HG03039 (cell line): ENCODE measurements at regions not wholly inside any gene's neighbourhood (a gene's known extent, or its start where the extent isn't known, plus 50 kb on each side); places are given as distances from the start of the nearest gene placed in this dataset.
A peak's percentile ranks its signal among the peaks of the same experiment; 100 is the strongest.

Experiments used
- ATAC-seq: cut with Tn5 transposase; IDR thresholded peaks from one replicate; pipeline ENCODE4 v1.9.1; 2021; ENCODE audit warnings: mild to moderate bottlenecking, moderate library complexity; ENCODE audit not compliant: unreplicated experiment

GRCh38 chr14:62130441-62130840 is 368.2 kb downstream of the SNAPC1 start:
- ATAC-seq: no peak

DNA sequence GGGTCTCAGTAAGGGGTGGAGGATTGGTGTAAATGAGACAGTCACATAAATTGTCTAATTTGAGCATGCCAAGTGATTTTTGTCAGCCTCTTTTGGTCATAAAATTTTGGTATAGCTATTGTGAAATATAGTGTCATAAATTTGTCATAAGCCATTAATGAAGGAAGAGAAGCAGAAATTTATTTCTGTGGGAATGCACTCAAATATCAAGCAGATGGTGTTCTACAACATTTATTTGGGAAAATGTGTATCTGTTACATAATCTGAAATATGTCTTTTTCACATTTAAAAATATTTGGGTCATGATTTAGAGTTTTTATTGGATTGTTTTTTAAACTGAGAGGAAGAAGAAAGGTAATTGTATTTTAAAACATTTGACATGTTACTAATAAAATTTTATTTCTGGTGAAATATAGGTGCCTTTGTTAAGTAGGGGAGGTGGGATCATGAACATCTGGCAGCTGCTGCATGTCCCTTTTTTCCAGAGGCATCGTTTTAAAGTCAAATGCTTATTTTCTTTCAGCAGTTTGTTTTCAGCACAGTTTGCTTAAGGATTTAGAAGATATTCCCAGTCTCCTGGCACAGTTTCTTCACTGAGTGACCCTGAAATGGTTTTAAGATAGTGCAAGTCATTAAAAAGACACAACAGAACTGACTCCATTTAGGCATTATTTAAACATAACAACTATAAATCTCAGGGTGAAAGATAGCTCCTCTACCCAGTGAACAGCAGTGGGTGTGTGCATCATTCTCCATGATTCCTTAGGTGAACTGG is 371.7 kb downstream of the SNAPC1 start:
- ATAC-seq: no peak

GRCh38 chr14:62138593-62138992 is 376.4 kb downstream of the SNAPC1 start:
- no peak for ATAC-seq

DNA sequence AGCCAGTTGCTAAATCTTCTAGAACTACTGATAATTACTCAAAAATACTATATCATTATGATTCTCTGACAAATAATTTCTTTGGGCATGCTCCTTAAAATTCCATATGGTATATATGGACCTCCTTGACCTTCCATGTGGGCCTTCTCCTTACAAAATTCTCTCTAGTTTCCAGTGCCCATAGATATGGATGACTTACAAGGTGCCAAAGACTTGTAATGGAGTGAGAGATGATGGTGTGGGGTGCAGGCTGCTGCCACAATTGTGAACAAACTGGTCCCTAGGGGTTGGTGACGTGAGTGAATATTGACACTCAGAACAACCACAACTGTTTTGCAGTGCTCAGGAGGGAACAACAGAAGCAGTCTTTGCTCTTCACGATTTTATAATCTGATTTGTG is 378.9 kb downstream of the SNAPC1 start:
- ATAC-seq: no peak

DNA sequence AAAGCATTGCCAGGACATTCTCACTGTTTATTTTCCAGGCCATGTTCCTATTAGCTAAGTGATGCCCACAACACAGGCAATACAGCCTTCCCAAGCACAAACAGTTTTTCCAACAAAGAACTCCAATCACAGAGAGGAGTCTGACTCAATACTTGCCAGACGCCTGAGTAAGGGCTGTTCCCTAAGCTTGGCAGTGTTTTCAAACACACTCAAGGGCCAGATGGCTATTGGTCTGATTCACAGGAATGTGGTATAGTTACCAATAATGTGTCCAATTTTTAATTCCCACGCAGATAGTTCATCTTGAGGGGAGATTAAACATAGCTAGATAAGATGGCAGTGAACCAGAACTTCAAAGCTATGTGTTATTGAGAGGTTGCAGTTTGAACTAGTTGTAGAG is 381.0 kb downstream of the SNAPC1 start:
- no peak for ATAC-seq

DNA sequence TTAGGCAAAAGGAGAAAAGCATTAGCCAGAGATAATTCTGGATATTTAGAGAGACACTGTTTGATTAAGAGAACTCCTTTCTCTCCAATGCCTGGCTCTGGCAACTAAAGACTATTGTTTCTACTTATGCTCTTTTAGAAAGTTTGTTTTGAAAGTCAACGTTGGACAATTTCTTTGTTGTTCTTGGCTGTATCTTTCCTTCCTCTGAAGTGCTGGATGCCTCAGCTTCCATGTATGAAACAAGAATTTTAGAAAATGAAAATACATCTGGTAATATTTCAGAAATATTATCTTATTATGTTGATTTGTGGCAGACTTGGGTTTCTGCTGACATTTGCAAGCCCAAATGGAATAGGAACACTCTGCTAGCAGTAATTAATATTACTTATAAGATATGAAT is 382.6 kb downstream of the SNAPC1 start:
- no peak for ATAC-seq

DNA sequence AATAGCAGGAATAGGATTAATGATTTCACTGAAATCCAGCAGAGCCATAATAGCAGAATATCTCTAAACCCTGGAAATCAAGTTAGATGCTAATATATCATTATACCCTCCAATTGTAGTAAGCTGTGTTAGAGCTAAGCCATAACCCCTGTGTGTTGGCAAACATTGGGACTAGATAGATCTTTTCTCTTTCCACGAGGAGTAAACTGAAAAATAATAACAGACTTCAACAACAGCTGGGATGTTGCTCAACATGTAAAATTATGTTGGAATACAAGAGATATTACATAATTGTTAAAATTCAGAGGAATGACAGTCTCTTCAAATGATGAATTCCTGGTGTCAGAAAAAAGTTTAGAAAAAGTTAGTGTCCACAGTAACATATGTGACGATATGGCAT is 383.8 kb downstream of the SNAPC1 start:
- no peak for ATAC-seq

DNA sequence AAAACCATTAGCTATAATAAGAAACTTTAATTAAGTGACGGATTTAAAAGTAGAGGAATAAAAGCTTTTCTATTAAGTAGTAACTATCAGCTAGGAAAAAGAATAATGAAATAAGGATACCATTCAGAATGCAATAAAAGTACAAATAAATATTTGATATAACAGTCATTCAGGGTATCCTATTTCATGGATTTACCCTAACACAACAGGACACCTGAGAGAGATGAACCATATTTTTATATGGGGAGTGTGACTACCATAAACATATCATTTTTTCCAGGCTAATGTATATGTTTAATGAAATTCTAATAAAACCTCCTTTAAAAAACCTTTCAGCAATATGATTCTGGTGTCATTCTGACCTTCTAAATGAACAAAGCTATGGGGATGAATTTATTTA is 393.8 kb downstream of the SNAPC1 start:
- no peak for ATAC-seq

DNA sequence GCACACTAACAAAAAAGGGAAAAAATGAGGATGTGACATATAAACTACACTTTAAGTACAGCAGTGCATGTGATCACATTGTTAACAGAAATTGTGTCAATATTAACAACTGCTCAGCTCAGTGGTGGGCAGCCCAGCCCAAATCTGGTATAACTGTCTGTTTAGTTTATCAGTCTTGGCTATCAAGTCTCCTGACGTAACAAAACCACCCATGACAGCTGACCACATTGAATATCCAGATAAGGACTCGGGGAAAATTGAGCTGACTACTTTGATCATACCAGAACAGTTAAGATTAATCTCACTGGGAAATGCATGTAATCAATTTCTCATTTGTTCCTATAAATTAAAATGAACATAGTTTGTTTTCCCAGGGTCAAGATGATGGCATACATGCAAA is 396.6 kb downstream of the SNAPC1 start:
- ATAC-seq: no peak

DNA sequence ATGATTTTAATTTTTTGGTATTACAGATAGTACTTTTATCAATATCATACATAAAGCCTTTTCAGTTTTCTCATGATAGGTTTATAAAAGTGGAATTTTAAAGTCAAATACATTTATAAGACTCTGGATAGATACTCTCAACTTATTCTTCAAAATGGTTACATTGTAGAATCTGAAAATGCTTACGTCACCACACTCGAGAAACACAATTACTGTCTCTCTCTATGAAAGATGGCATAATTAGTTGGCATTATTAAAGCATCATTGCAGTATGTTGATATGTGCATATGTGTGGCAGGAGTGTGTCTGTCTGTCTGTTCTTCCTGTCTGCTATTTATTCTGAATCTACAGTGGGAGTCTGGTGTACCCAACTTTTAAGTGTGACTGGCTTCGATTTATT is 397.1 kb downstream of the SNAPC1 start:
- no peak for ATAC-seq

GRCh38 chr14:62162998-62163589 is 400.9 kb downstream of the SNAPC1 start:
- ATAC-seq: peak; percentile 65

DNA sequence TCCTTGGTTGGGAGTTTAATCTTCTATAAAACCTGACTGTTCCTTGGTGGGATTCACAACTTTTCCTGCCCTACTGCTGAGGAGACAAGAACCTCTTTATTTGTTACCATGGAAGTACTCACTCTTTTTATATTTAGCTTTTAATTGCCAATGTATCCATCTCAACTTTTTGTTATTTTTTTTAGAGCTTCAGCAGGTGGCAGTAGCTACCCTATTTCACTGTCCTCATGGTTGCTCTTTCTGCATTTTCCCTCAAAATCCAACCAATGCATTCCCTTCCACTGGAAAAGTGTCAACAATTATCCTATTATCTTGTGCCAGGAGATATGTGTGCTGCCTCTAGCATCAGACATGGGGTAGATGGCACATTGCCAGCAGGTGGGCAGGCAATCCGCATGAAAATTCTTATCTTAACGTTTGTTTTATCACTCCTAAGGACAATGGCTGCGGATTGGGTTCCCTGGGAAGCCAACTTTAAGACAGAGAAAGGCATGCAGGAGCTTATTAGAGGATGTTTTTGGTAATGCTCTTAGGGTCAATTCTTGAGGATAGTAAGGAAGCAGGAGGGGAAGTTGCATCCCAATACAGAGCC is 406.4 kb downstream of the SNAPC1 start:
- no peak for ATAC-seq

DNA sequence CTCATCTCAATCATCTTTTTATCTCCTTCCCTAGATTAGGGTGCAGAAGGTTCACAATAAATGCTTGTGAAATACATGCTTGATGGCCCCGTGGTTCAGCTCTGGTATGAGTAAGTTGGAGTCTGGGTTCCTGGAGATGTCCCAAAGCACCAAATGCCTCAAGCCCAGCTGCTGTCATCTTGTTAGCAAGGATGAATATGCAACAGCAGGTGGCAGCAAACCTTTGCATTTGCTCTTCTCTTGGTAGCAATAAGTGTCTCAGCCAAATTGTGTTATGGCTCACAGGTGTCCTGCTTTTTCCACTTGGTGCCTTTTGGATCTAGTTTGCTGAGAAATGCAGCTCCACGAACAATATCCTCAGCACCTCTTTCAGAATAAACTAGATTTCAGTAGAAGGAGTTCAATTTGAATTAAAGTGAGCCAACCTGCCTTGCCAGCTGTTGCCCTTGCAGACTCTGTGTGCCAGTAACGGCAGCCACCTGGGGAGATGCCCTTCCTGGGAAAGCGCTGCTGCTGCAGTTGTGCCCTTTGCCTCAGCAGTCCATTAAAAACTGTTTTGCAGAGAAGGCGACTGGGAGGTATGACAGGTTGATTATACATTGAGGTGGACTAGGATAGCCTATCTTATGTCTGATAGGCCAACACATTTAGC is 417.3 kb downstream of the SNAPC1 start:
- no peak for ATAC-seq

DNA sequence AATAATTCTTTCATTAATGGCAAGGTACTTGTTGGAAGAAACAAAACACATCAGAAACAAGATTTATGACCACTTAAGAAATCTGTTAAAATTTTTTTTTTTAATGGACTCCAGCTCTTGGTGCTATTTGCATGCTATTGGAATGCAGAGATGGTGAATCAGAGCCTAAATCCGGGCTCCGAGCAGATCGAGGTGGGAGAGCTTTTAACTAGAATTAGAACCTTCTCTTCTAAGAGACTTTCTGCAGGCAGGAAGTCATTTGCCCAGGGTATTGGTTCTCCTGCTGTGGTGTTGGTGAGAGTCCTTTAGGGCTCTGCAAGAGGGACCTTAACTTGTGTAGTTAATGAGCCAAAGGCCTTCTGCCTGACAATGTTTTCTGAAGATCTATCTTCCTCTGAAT is 419.4 kb downstream of the SNAPC1 start:
- ATAC-seq: no peak

DNA sequence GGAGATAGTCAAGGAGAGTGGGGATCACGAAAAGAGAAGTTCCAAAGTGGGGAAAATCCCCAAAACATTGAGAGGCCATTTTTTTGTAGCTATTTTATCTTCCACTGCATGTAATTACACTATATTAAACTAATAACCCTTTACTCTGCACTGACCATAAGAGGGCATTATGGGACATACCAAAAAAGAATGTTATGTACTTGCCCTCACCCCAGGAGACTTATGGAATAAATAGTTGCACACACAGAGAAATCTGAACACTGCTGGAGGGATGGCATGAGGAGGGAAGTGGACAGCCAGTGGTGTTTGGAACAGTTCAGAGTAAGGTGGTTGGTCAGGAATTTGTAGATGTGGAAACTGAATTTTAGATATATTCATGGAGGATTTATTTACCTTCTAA is 422.9 kb downstream of the SNAPC1 start:
- no peak for ATAC-seq

DNA sequence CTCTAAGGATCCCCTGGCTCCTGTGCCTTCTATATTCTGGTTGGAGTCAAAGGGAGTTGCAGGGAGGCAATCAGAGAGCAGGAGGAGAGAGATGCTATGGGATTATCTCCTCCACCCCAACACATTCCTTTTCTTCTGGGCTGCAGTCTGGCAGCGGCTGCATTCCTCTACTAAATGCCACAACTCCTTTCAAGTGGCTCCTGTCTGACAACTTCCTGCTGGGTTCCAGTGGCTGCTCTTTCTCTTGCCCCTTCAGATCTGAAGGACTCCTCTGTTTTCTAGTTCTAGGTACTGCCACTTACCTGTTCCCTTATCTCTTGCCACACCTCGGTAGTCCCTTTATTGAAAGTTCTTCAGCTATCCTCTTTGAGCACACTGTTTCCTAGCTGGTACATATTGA is 425.0 kb downstream of the SNAPC1 start:
- no peak for ATAC-seq

DNA sequence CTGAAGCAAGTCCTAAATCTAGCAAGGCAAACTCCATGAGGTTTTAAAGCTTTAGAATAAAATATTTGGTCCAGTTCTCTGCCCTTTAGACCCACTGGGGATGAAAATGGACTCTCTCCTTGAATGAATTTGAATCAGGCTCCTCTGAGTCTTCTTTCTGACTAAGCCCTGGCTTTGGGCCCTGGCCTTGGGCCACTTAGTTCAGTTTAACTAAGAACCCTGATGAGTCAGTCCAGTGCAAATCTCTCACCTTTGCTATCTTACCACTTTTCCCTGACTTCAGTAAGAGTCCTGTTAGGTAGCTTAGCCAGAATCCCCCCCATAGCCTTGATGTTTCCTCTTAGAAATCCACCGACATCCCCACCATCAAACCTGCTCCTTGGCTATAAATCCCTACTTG is 427.5 kb downstream of the SNAPC1 start:
- ATAC-seq: no peak

GRCh38 chr14:62206456-62206855 is 444.2 kb downstream of the SNAPC1 start:
- ATAC-seq: no peak

DNA sequence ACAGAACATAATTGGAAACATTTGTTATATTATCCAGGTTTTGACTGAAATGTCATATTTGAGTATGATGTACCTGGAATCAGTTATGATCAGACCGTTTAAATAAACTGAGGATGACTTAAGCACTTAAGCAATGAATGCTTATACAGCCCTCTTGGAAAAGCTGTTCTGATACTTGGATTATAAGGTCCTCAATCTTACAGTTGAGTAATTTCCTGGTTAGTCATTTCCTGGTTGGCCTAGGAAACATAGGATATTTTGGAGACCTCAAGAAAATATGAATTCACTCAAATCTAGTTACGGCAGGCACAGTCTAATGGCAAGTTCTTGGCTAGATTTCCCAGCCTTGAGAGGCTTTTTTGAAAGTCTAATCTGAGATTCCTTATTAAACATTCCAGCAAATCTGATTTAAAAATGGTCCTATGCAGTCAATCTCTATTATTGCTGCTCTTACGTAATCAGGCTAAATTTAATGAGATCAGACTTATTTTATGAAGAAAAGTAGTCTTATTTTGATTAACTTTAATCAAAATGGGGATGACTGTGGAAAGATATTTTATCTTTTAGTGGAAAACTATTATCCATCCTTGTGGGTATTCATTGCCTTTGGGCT is 447.2 kb downstream of the SNAPC1 start:
- ATAC-seq: no peak

DNA sequence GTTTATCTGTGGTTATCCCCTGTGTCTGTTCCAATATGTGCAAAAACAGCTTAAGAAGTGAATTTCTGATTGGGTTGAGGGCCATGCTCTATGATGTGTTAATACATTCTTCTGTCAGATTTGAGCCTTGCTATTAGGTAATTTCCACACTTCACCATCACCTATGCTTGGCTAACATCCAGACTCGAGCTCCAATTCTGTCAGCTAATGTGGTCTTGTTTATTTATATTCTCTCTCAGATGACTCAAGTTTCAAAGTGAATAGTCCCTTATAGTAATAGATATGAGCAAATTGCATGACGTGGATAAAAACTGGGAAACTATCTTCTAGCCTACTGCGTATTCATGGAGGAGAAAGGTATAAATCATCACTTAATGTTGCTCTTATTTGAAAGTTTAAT is 451.3 kb downstream of the SNAPC1 start:
- ATAC-seq: no peak

DNA sequence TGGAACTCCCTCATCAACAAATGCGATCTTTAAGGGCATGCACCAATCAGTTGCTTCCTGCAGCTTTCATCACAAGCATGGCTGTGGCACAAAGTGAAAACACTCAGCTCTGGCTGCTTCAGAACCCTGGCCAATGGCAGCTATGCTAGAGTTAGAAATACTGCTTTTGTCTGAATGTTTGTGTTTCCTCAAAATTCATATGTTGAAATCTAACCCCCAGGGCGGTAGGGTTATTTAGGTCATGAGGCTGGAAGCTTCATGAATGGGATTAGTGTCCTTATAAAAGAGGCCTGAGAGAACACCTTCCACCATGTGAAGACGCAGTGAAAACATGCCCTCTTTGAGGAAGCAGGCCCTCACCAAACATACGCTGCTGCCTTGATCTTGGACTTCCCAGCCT is 453.9 kb downstream of the SNAPC1 start:
- ATAC-seq: no peak

DNA sequence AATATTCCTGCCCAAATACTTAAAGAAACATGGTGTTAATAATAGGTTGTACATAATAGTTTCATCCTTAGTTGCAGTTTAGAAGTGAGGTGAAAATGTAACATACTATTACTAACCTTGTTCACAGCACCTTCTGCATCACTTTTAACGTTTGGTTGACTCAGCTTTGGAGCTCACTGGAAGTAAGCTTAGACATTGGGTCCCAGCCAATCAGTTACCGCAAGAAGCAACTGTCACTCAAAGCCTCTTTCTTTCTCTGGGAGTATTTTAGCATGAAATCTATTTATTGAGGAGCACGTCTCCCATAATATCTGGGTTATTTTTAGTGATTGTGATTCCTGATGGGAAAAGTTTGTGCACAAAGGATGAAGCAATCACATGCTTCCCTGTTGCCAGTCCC is 472.6 kb downstream of the SNAPC1 start:
- ATAC-seq: no peak
